HG03432 (cell line): ENCODE measurements at regions not wholly inside any gene's neighbourhood (a gene's known extent, or its start where the extent isn't known, plus 50 kb on each side); places are given as distances from the start of the nearest gene placed in this dataset.

ENCODE experiments used
- ATAC-seq: cut with Tn5 transposase; IDR thresholded peaks from one replicate; pipeline ENCODE4 v1.9.1; 2021; ENCODE audit warnings: mild to moderate bottlenecking, moderate library complexity; ENCODE audit not compliant: unreplicated experiment

- ATAC-seq = no peak
These were observed 106.4 kb downstream of the BRD1 start for GRCh38 chr22:49721211-49721763.

- no peak for ATAC-seq
These were observed 107.3 kb downstream of the BRD1 start for GRCh38 chr22:49720279-49720959.

- ATAC-seq = no peak
These were observed 108.6 kb downstream of the BRD1 start for GRCh38 chr22:49719046-49719445.

GRCh38 chr22:49718396-49718795, 109.3 kb downstream of the BRD1 start:
- ATAC-seq = no peak

- ATAC-seq = no peak
These were observed 110.3 kb downstream of the BRD1 start for GRCh38 chr22:49717322-49717919.

- ATAC-seq = no peak
These were observed 111.2 kb downstream of the BRD1 start for GRCh38 chr22:49716441-49716840.

- ATAC-seq = no peak
These were observed 112.2 kb downstream of the BRD1 start for GRCh38 chr22:49715450-49715849.

- no peak for ATAC-seq
These were observed 114.7 kb downstream of the BRD1 start for GRCh38 chr22:49713003-49713402.

- no peak for ATAC-seq
These were observed 115.4 kb downstream of the BRD1 start for GRCh38 chr22:49712195-49712791.

GRCh38 chr22:49710746-49711145, 116.9 kb downstream of the BRD1 start:
- ATAC-seq = no peak

- ATAC-seq = no peak
These were observed 118.2 kb downstream of the BRD1 start for GRCh38 chr22:49709464-49709863.

GRCh38 chr22:49705972-49706352, 121.7 kb downstream of the BRD1 start:
- ATAC-seq = no peak

GRCh38 chr22:49705216-49705971, 122.3 kb downstream of the BRD1 start:
- ATAC-seq = no peak

GRCh38 chr22:49704345-49705215, 123.1 kb downstream of the BRD1 start:
- ATAC-seq = no peak

- ATAC-seq = no peak
These were observed 123.7 kb downstream of the BRD1 start for GRCh38 chr22:49703990-49704344.

- no peak for ATAC-seq
These were observed 124.2 kb downstream of the BRD1 start for GRCh38 chr22:49703505-49703904.

GRCh38 chr22:49702068-49702397, 125.6 kb downstream of the BRD1 start:
- ATAC-seq = no peak

- ATAC-seq = no peak
These were observed 126.1 kb downstream of the BRD1 start for GRCh38 chr22:49701380-49702067.

GRCh38 chr22:49699928-49700498, 127.7 kb downstream of the BRD1 start:
- ATAC-seq = no peak

GRCh38 chr22:49699476-49699875, 128.2 kb downstream of the BRD1 start:
- no peak for ATAC-seq
